ENCODE measurements at regions not wholly inside any gene's neighbourhood (a gene's known extent, or its start where the extent isn't known, plus 50 kb on each side); places are given as distances from the start of the nearest gene placed in this dataset.

DNA sequence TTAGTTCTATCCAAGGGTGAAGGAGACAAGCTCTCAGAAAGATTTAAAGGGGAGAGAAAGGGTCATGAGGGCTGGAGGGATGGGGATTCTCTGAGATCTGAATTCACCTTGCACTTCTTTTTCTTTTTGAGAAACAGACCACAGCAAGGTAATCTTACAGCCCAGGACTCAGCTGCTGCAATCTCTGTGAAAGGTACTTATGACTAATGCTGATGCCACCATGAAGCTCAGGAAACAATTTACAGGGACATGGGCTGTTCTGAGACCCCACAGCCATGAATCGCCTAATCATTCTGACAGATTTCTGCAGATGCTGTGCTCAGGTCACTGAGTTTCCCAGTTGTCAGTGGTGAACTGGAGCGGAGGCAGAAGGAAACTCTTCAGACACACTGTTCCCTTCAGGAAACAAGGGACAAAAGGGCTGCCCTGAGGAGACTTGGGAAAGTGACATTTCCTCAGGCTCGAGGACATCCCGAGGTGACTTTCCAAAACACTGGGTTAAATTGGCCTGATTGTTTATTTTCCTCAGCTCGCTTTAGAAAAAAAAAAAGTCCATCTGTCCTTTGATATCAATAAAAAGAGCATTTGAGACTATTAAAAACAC is 103.8 kb upstream of the PLCB4 start:
- no peak for DNase-seq (ENCODE audit: extremely low read depth, insufficient read length)
- no peak overlapping the region for H3K4me3 ChIP-seq (replicated peaks; ENCODE audit: low read depth, low read length)
- TF ChIP-seq, protein P1, sequence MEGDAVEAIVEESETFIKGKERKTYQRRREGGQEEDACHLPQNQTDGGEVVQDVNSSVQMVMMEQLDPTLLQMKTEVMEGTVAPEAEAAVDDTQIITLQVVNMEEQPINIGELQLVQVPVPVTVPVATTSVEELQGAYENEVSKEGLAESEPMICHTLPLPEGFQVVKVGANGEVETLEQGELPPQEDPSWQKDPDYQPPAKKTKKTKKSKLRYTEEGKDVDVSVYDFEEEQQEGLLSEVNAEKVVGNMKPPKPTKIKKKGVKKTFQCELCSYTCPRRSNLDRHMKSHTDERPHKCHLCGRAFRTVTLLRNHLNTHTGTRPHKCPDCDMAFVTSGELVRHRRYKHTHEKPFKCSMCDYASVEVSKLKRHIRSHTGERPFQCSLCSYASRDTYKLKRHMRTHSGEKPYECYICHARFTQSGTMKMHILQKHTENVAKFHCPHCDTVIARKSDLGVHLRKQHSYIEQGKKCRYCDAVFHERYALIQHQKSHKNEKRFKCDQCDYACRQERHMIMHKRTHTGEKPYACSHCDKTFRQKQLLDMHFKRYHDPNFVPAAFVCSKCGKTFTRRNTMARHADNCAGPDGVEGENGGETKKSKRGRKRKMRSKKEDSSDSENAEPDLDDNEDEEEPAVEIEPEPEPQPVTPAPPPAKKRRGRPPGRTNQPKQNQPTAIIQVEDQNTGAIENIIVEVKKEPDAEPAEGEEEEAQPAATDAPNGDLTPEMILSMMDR (IDR thresholded peaks at IDR 0.05; ENCODE audit: insufficient read depth, low read length, poor library complexity, severe bottlenecking): no peak

DNA sequence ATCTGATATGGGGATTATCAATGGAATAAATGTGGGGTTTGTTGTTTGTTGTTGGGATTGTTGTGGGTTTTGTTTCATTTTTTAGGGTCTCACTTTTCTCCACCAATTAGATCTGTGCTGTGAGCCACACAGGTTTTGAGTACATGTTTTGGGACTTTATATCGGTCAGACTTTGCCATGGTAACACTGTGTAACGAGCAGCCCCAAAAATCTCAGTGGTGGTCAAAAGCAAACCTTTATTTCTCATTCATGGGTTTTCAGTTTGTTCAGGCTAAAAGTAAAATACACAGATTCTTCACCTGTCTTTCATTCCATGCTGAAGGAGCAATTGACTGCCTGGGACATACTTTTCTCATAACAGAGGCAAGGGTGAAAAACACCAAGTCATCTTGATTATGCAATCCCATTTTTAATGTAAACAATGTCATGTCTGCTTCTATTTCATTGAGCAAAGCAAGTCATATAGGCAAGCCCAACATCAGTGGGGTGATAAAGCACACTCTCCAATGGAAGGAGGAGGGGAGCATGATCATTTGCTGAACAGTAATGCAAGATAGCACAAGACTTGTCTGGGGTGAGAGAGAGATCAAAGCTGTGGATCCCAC is 101.1 kb upstream of the PLCB4 start:
- H3K4me3 ChIP-seq (replicated peaks; ENCODE audit: low read depth, low read length): no peak overlapping the region
- H3K27me3 ChIP-seq (replicated peaks; ENCODE audit: control insufficient read depth, insufficient read depth, low read length): no peaks in the 10 kb centered on the region
- TF ChIP-seq, protein P1 (IDR thresholded peaks at IDR 0.05; ENCODE audit: insufficient read depth, low read length, poor library complexity, severe bottlenecking): no peak
- no peak for DNase-seq (ENCODE audit: extremely low read depth, insufficient read length)
- H3K36me3 ChIP-seq (ENCODE audit: control insufficient read depth, insufficient read depth, low read length): no peaks in the 10 kb centered on the region

More for the DNA sequence above, 103.8 kb upstream of the PLCB4 start:
- Histone ChIP-seq H3K36me3 (ENCODE audit: control insufficient read depth, insufficient read depth, low read length) (no peaks in the 10 kb centered on the region), H3K27me3 (replicated peaks; ENCODE audit: control insufficient read depth, insufficient read depth, low read length) (no peaks in the 10 kb centered on the region)

DNA sequence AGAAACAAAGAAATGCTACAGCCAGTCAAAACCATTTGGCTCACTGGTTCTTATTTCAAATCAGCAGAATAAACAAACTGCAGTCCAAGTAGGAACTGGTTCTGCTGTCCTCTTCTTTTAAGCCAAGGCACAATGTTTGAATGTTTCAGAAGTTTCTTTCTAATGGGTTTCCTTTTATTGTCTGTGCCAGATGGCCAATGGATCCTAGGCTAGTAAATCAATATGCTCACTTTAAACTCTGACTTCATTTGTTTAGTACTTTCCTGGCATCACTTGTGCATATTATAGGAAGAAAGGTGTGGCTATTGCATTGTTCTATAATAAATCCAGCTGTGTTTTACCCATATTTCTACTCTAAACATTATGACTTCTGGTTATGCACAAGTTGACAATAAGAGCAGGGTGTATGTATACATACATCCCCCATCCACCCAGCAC is 99.7 kb upstream of the PLCB4 start:
- Histone ChIP-seq H3K4me3 (replicated peaks; ENCODE audit: low read depth, low read length) (no peak overlapping the region), H3K27me3 (replicated peaks; ENCODE audit: control insufficient read depth, insufficient read depth, low read length) (no peaks in the 10 kb centered on the region), H3K36me3 (ENCODE audit: control insufficient read depth, insufficient read depth, low read length) (no peaks in the 10 kb centered on the region)
- DNase-seq (ENCODE audit: extremely low read depth, insufficient read length): no peak
- TF ChIP-seq, protein P1 (IDR thresholded peaks at IDR 0.05; ENCODE audit: insufficient read depth, low read length, poor library complexity, severe bottlenecking): no peak

DNA sequence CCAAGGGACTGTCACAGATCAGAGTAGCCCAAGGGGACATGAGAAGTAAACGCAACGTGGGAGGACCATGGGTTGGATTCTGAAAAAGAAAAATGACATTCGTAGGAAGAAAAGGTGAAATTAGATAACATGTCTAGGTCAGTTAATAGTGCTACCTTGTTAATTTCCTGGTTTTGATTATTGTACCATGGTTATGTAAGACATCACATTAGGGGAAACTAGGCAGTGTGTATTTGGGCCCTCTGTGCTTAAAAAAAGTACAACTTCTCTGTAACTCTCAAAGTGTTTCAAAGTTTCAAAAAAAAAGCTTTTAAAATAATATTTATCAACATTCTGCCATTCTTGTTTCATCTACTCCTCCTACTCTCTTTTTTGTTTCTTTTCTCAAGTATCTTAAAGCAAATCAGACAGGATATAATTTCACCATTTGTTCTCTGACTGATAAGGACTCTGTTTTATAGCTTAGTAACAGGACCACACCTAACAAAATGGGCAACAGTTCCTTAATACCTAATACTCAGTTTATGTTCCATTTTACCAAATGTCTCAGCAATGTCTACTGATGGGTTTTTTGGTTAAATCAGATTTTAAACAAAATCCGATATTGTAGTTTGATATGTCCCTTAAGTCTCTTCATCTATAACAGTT is 97.1 kb upstream of the PLCB4 start:
- TF ChIP-seq, protein P1 (IDR thresholded peaks at IDR 0.05; ENCODE audit: insufficient read depth, low read length, poor library complexity, severe bottlenecking): no peak
- Histone ChIP-seq H3K27me3 (replicated peaks; ENCODE audit: control insufficient read depth, insufficient read depth, low read length) (no peaks in the 10 kb centered on the region), H3K4me3 (replicated peaks; ENCODE audit: low read depth, low read length) (no peak overlapping the region), H3K36me3 (ENCODE audit: control insufficient read depth, insufficient read depth, low read length) (no peaks in the 10 kb centered on the region)
- DNase-seq (ENCODE audit: extremely low read depth, insufficient read length): no peak

DNA sequence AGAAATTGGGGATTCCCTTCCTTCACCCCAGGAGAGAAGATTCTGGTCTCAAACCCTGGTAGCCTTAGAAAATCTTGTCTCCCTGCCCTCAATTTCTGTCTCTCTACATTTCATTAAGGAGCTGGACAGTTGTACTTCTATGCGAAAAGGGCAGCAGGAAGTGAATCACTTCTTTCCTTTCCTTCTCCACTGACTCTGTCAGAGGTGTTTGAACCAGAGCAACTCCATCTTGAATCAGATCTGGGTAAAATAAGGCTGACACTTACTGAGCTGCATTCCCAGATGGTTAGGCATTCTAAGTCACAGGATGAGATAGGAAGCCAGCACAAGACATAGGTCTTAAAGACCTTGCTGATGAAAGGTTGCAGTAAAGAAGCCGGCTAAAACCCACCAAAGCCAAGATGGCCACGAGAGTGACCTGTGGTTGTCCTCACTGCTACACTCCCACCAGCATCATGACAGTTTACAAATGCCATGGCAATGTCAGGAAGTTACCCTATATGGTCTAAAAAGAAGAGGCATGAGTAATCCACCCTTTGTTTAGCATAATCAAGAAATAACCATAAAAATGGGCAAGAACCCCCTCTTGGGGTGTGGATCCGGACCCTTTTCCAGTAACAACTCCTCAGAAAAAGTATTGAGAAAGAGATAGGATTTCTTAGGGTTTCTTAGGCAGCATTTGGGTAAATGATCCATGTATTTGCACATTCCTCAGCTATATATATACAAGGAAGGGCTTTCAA is 95.8 kb upstream of the PLCB4 start:
- H3K27me3 ChIP-seq (replicated peaks; ENCODE audit: control insufficient read depth, insufficient read depth, low read length): no peaks in the 10 kb centered on the region

More for the DNA sequence above, 95.8 kb upstream of the PLCB4 start:
- no peaks in the 10 kb centered on the region for H3K36me3 ChIP-seq (ENCODE audit: control insufficient read depth, insufficient read depth, low read length)
- TF ChIP-seq, protein P1 (IDR thresholded peaks at IDR 0.05; ENCODE audit: insufficient read depth, low read length, poor library complexity, severe bottlenecking): no peak
- H3K4me3 ChIP-seq (replicated peaks; ENCODE audit: low read depth, low read length): no peak overlapping the region
- DNase-seq (ENCODE audit: extremely low read depth, insufficient read length): no peak

Measured in GM06990 (cell line).